DND-41 (cell line): ENCODE measurements at regions not wholly inside any gene's neighbourhood (a gene's known extent, or its start where the extent isn't known, plus 50 kb on each side); places are given as distances from the start of the nearest gene placed in this dataset.

Source experiments
- ATAC-seq: fragments of 200-7000 bp; cut with Tn5 transposase; 3 replicates; pipeline ENCODE4 v1.9.1; 2021; ENCODE audit warnings: low read depth; ENCODE audit not compliant: insufficient read depth
- DNase-seq: peaks from one replicate; pipeline ENCODE4 v3.0.0-alpha.2; 2020
- H2AFZ ChIP-seq: 2 replicates; pipeline ENCODE4 v1.6.0; 2012; ENCODE audit warnings: low read depth, low read length
- H3K27ac ChIP-seq: 2 replicates; pipeline ENCODE4 v1.5.1; 2012; ENCODE audit warnings: low read length, inconsistent platforms
- H3K27me3 ChIP-seq: fragments of 200-600 bp; sonication (generic); 2 replicates; pipeline ENCODE4 v1.6.0; 2012; ENCODE audit warnings: low read length, mild to moderate bottlenecking, inconsistent platforms; ENCODE audit not compliant: insufficient read depth, poor library complexity
- H3K36me3 ChIP-seq: 2 replicates; pipeline ENCODE4 v1.5.1; 2012; ENCODE audit warnings: low read length, inconsistent platforms; ENCODE audit not compliant: insufficient read depth
- H3K4me1 ChIP-seq: 2 replicates; pipeline ENCODE4 v1.5.1; 2012; ENCODE audit warnings: mild to moderate bottlenecking, low read length; ENCODE audit not compliant: insufficient read depth
- H3K4me2 ChIP-seq: 2 replicates; pipeline ENCODE4 v1.6.0; 2012; ENCODE audit warnings: mild to moderate bottlenecking, moderate library complexity, low read length, inconsistent platforms; ENCODE audit not compliant: insufficient read depth
- H3K4me3 ChIP-seq, 2 experiments: fragments of 200-600 bp in 1 of 2; shearing (Covaris generic) in 1 of 2; 2 replicates each; pipeline ENCODE4 v1.5.1; 2012 to 2016; ENCODE audit warnings: inconsistent platforms in 2 of 2, low read length in 2 of 2, mild to moderate bottlenecking in 2 of 2, low read depth in 1 of 2, moderate library complexity in 1 of 2
- H3K79me2 ChIP-seq: 2 replicates; pipeline ENCODE4 v1.6.0; 2012; ENCODE audit warnings: low read length, inconsistent platforms; ENCODE audit not compliant: insufficient read depth
- H3K9ac ChIP-seq: 2 replicates; pipeline ENCODE4 v1.6.0; 2012; ENCODE audit warnings: low read depth, mild to moderate bottlenecking, inconsistent platforms, low read length, moderate library complexity
- H3K9me3 ChIP-seq: 2 replicates; pipeline ENCODE4 v1.5.1; 2012; ENCODE audit warnings: low read length, moderate library complexity, mild to moderate bottlenecking, inconsistent platforms; ENCODE audit not compliant: insufficient read depth, severe bottlenecking
- H4K20me1 ChIP-seq: 2 replicates; pipeline ENCODE4 v1.6.0; 2012; ENCODE audit warnings: low read length; ENCODE audit not compliant: insufficient read depth
- CTCF ChIP-seq: IDR thresholded peaks from 2 replicates; pipeline ENCODE4 v1.5.1; 2012; ENCODE audit warnings: borderline replicate concordance, low read length, moderate library complexity, mild to moderate bottlenecking; ENCODE audit not compliant: poor library complexity, severe bottlenecking; ENCODE audit errors: extremely low read depth
- EZH2 ChIP-seq: IDR thresholded peaks from 3 replicates; pipeline ENCODE4 v1.6.1; 2012; ENCODE audit warnings: borderline replicate concordance, low read depth, mild to moderate bottlenecking, moderate library complexity, low read length, inconsistent platforms; ENCODE audit not compliant: severe bottlenecking

GRCh38 chr6:119838043-119838442 lies 488.5 kb upstream of the MAN1A1 start:
- Histone ChIP-seq H3K4me3 (no peak overlapping the region), H3K4me1 (no peaks in the 10 kb centered on the region)
- TF ChIP-seq EZH2 (no peak), CTCF (no peak)

GRCh38 chr6:119834418-119834817 lies 484.9 kb upstream of the MAN1A1 start:
- no peak overlapping the region for H2AFZ ChIP-seq
- H3K4me1 ChIP-seq: peaks cover 20% of the 10 kb centered on the region
- no peaks in the 10 kb centered on the region for H3K27me3 ChIP-seq
- TF ChIP-seq EZH2: no peak
- no peak for TF ChIP-seq CTCF
- no peak overlapping the region for H3K9ac ChIP-seq
- no peak for DNase-seq
- no peak overlapping the region for H3K27ac ChIP-seq
- no peaks in the 10 kb centered on the region for H3K36me3 ChIP-seq
- H3K79me2 ChIP-seq: no peaks in the 10 kb centered on the region
- H3K4me2 ChIP-seq: no peak overlapping the region
- no peak overlapping the region for H3K4me3 ChIP-seq
- no peaks in the 10 kb centered on the region for H4K20me1 ChIP-seq
- no peaks in the 10 kb centered on the region for H3K9me3 ChIP-seq
- no peak for ATAC-seq

More at GRCh38 chr6:119838043-119838442, 488.5 kb upstream of the MAN1A1 start:
- Histone ChIP-seq H3K36me3 (no peaks in the 10 kb centered on the region), H3K79me2 (no peaks in the 10 kb centered on the region), H3K27me3 (no peaks in the 10 kb centered on the region), H3K27ac (no peak overlapping the region), H3K4me2 (no peak overlapping the region), H4K20me1 (no peaks in the 10 kb centered on the region), H2AFZ (no peak overlapping the region), H3K9ac (no peak overlapping the region), H3K9me3 (no peaks in the 10 kb centered on the region)
- no peak for DNase-seq
- no peak for ATAC-seq

GRCh38 chr6:119832411-119832810 lies 482.9 kb upstream of the MAN1A1 start:
- Histone ChIP-seq H2AFZ (no peak overlapping the region), H3K4me1 (peaks cover 20% of the 10 kb centered on the region), H3K36me3 (no peaks in the 10 kb centered on the region), H4K20me1 (no peaks in the 10 kb centered on the region), H3K9me3 (no peaks in the 10 kb centered on the region), H3K4me2 (no peak overlapping the region), H3K4me3 (no peak overlapping the region), H3K9ac (no peak overlapping the region), H3K79me2 (no peaks in the 10 kb centered on the region), H3K27ac (no peak overlapping the region), H3K27me3 (no peaks in the 10 kb centered on the region)
- DNase-seq: no peak
- TF ChIP-seq EZH2: no peak
- no peak for TF ChIP-seq CTCF
- no peak for ATAC-seq
